ENCODE measurements at regions not wholly inside any gene's neighbourhood (a gene's known extent, or its start where the extent isn't known, plus 50 kb on each side); places are given as distances from the start of the nearest gene placed in this dataset.

GRCh38 chr2:12325806-12326205 is 390.9 kb upstream of the TRIB2 start:
- DNase-seq (ENCODE audit: extremely low read depth in 1 of 2, low read depth in 1 of 2), result no peak

DNA sequence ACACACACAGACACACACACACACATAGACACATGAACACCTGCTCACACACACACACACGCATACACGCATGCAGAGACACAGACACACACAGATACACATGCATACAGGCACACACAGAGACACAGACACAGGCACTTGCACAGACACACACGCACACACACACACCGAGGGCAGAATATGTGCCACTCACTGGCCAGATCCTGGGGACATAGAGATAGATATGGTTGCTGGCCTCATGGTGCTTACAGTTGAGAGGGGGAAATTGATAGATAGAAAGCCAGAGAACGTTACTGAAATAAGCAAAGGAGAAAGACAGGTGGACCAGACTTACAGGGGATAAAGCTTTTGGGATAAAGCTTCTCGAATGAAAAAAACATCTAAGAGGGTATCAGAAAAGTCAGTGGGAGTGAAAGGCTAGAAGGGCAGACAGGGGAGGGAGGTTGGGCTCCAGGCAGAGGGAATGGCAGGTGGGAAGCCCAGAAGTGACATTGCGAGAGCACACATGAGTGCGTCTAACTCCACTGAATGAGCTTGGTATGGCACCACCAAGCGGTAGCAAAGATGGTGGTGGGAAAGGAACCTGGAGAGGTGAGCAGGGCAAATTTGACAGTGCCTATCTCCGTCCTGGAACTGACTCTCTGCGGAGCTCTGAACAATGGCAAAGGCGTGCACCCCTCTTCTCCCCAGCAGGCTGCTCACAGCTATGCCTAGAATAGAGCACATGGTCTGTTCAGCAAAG is 390.1 kb upstream of the TRIB2 start:
- DNase-seq (ENCODE audit: extremely low read depth in 1 of 2, low read depth in 1 of 2), result no peak

DNA sequence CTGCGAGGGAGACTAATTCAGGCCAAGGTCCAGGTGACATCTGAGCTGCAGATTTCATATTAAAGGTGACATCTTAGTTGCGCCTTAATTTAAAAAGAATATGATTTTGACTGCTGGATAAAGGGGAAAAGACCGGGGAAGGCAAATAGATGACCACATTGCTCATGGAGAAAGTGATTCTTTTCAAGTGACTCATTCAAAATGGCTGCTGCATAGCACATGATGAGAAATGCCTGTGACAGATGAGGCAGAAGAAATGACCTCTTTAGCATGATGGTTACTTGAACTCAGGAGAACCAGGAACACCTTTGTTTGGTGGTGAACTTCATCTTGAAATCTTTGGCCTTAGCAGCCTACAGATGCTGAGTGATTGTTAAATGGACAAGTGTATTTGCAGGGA is 385.8 kb upstream of the TRIB2 start:
- no peak for DNase-seq (ENCODE audit: extremely low read depth in 1 of 2, low read depth in 1 of 2)

DNA sequence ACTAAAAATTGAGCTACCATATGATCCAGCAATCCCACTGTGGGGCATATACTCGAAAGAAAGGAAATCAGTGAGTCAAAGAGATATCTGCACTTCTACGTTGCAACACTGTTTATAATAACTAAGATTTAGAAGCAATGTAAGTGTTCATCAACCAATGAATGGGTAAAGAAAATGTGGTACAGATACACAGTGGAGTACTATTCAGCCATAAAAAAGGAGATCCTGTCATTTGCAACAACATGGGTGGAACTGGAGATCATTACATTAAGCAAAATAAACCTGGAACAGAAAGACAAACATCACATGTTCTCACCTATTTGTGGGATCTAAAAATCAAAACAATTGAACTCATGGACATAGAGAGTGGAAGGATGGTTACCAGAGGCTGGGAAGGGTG is 385.0 kb upstream of the TRIB2 start:
- DNase-seq (ENCODE audit: extremely low read depth in 1 of 2, low read depth in 1 of 2), result no peak

GRCh38 chr2:12333293-12333692 is 383.4 kb upstream of the TRIB2 start:
- no peak for DNase-seq (ENCODE audit: extremely low read depth in 1 of 2, low read depth in 1 of 2)

- no peak for DNase-seq (ENCODE audit: extremely low read depth in 1 of 2, low read depth in 1 of 2)
Observed at GRCh38 chr2:12334412-12334966, 382.2 kb upstream of the TRIB2 start.

DNA sequence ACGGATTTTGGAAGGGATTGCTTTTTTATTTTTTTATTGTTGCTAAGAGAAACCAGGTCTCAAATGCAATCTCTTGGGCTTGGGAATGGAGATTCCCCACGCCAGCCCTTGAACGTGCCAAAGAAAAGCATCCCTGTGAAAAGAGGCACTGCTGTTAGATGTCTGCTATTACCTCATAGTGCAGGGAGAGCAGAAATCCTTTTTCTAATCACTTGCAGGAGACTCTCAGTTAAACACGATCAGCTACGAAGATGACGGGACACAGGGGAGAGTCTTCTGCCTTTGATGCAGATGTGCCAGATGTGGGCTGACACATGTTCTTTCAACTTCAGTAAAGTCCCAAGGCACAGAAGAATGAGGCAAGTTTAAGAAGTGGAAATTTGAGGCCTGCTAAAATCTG is 381.6 kb upstream of the TRIB2 start:
- DNase-seq (ENCODE audit: extremely low read depth in 1 of 2, low read depth in 1 of 2), result no peak

GRCh38 chr2:12335995-12336394 is 380.7 kb upstream of the TRIB2 start:
- DNase-seq (ENCODE audit: extremely low read depth in 1 of 2, low read depth in 1 of 2), result no peak

DNA sequence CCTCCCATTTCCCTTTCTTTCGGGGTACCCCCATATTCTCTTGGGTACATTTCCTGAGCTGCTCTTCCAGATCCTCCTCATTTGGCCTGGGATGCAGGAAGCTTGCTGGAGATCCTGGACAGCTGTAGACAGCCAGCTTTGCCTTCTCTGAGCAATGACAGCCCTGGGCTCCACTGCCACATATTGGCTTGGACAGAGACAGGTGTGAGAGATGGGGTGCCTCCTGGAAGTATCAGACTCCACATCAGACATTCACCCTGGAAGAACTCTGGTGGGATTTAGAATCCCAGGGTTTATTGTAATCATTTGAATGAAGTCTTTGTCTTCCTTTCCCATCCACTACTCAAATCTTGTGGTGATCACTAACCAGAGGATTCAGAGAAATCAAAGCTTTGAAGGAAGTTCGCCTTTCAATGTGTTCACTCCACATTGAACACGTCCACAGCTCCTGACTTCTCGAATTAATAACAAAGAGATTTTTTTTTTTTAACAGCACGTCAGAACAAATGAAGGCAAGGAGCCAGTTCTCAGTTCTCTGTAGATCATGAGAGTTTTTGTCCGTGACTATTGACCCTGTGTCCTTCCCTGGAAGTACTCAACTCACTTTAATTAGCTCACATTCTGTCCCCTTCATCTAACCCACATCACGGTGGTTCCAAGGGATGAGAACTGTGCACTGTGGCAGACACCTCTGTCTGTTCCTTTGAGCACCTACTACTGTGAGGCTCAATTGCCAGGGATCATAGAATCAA is 377.6 kb upstream of the TRIB2 start:
- DNase-seq (ENCODE audit: extremely low read depth in 1 of 2, low read depth in 1 of 2), result no peak

DNA sequence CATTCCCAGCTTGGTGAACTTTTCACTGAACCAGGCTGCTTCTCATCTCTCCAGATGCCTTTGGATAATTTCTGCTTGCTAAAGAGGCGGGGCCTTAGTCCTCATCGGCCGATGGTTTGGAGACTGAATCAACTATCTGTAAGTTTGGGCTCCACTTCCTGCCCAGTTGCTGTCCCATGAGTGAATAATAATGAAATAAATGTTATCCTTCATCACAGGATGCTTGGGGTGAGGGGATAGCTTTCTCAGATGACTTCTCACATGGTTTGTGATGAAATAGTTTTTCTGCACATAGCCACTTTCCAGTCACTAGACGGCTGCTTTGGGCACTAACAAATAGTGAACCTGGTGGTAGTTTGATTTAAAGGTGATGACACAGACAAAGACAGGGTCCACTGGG is 376.6 kb upstream of the TRIB2 start:
- DNase-seq (ENCODE audit: extremely low read depth in 1 of 2, low read depth in 1 of 2), result no peak

DNA sequence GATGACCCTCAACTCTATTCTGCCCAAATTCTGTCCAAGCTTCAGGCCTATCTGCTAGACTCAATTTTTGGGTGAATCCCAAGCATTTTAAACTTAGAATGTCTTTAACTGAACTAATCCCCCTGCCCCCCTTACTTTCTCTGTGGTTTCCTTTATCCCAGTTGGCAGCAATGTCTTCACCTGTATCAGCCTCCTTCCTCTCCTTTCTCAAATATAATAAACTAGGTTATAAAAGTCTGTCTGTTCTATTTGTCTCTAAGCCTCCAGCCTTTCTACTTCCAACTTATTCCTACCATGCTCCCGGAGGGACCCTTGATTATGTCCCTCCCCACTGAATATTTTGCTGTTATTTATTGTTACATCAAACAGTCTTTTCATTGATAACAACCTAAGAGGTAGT is 375.5 kb upstream of the TRIB2 start:
- DNase-seq (ENCODE audit: extremely low read depth in 1 of 2, low read depth in 1 of 2), result no peak

GRCh38 chr2:12341920-12342319 is 374.8 kb upstream of the TRIB2 start:
- no peak for DNase-seq (ENCODE audit: extremely low read depth in 1 of 2, low read depth in 1 of 2)

GRCh38 chr2:12343141-12343540 is 373.6 kb upstream of the TRIB2 start:
- DNase-seq (ENCODE audit: extremely low read depth in 1 of 2, low read depth in 1 of 2), result no peak

DNA sequence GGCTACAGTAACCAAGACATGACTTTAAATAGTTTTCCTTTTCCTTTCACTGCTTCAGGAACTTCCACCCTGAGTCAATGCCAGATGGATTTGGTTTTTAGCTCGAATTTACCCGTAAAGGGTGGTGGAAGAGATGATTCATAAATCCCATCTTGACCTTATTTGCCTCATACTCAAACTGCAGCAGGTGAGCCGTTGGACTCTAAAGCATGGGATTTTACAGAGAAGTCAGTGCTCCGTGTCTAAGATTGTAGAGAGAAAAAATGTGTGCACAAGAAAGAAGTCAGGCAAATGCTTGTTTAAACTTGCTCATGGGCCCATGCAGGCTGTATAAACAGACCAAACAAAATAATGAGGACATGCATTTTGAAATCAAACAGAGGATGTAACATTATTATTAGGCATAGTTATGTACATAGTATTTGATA is 369.7 kb upstream of the TRIB2 start:
- DNase-seq (ENCODE audit: extremely low read depth in 1 of 2, low read depth in 1 of 2), result no peak

DNA sequence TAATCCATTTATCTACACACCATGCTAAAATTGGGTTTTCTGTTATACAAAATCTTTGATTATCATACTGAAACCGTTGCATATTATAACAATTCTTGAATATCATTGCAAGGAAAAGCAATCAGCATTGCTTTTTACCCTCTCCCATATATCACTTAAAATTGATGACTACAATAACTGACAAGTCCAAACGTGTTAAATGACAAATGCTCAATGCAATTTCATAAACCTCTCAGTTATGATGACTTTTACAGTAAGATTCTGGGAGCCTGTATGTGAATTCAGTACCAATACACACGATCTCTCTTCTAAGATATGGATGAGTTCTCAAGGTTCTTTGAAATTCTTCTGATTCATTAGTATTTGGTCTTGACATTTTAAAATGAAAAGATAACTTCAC is 368.5 kb upstream of the TRIB2 start:
- no peak for DNase-seq (ENCODE audit: extremely low read depth in 1 of 2, low read depth in 1 of 2)

DNA sequence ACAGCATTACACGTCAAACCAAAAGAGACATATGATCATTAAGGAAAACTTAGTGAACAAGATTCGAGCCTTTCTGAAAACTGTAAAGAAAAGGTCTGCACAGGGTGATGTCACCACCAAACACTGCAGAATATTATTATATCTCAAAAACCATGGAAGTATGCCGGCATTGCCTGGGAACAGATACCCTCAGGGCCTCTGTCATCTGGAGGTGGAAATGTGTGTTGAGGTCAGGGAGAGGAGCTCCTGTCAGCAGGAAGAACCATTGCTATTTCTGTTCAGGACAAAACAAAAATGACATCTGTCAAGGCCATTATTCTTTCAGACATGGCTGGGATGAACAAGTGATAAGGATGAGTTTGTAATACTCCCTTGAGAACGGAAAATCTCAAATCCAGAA is 365.9 kb upstream of the TRIB2 start:
- DNase-seq (ENCODE audit: extremely low read depth in 1 of 2, low read depth in 1 of 2), result no peak

DNA sequence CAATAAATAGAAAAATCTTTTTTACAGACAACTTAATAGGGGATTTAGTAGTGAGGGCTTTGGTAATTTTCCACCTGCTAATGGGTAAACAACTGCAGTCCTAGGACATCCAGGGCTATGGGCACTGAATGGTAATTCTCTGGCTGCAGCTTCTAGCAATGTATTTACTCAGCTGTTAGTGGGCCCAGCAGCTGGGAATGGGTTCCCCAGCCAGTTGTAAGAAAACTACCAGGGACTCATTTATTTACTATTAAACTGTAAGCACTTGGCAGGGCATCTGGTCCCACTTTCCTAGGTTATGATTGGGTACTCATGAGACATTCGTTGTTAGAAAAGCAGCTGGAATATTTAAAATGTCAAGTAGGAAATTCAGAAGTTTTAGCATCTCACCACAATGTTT is 363.8 kb upstream of the TRIB2 start:
- no peak for DNase-seq (ENCODE audit: extremely low read depth in 1 of 2, low read depth in 1 of 2)

GRCh38 chr2:12361506-12361905 is 355.2 kb upstream of the TRIB2 start:
- no peak for DNase-seq (ENCODE audit: extremely low read depth in 1 of 2, low read depth in 1 of 2)

DNA sequence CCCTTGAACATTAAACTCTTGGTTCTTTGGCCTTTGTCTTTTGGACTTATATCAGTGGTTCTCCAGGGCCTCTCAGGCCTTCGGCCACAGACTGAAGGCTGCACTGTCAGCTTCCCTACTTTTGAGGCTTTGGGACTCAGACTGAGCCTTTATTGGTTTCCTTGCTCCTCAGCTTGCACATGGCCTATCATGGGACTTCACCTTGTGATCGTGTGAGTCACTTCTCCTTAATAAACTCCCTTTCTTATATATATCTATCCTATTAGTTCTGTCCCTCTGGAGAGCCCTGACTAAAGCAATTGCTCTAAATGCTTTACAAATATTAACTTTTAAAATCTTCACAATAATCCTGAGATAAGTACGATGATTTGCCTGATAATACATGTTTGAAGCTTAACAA is 353.6 kb upstream of the TRIB2 start:
- DNase-seq (ENCODE audit: extremely low read depth in 1 of 2, low read depth in 1 of 2), result no peak

DNA sequence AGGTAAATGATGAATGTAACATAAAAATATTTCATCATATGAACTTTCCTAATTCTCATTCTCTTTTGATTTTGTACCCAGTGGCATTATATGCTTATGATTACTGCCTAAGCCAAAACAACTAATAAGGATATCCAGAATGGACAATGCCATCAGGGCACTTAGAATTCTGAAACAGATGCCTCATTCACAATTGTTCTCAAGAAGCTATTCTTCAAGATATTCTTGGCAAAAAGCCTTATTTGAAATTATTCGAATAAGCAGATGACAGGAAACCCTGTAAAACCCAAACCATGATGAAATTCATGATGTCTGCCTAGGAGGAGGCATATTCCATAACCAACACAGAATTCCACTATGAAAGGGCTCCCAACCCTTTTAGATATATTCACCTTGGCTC is 353.2 kb upstream of the TRIB2 start:
- no peak for DNase-seq (ENCODE audit: extremely low read depth in 1 of 2, low read depth in 1 of 2)

DNA sequence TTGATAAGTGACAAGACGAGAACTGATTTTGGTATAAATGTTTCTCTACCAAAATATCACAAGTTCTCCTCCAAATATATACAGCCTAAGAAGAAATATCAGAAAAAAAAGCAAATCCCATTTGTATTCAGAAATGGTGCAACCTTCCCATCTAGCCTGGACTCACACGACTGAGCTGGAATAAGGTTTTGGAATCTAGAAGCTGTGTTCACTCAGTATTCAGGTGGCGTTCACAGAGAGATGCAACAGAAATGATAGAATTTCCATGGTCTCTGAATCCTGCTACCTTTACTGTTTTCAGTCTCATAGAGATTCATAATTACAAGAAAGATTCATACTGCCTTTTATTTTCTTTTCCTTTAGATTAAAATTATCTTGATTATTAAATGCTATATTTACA is 347.2 kb upstream of the TRIB2 start:
- no peak for DNase-seq (ENCODE audit: extremely low read depth in 1 of 2, low read depth in 1 of 2)

- no peak for DNase-seq (ENCODE audit: extremely low read depth in 1 of 2, low read depth in 1 of 2)
Observed at GRCh38 chr2:12376025-12376424, 340.7 kb upstream of the TRIB2 start.

All from stimulated activated CD8-positive, alpha-beta memory T cell treated with anti-CD3 and anti-CD28 coated beads, Interleukin-7, amount 100 ng/mL, for 48 hours (primary cell).